ENCODE measurements at regions not wholly inside any gene's neighbourhood (a gene's known extent, or its start where the extent isn't known, plus 50 kb on each side); places are given as distances from the start of the nearest gene placed in this dataset.

GRCh38 chr5:8097146-8097545 lies 228.2 kb downstream of the MTRR start:
- TF ChIP-seq POLR2A (IDR thresholded peaks at IDR 0.05) (no peak), CTCF (IDR thresholded peaks at IDR 0.05) (no peak)
